WI38 (cell line): ENCODE measurements at regions not wholly inside any gene's neighbourhood (a gene's known extent, or its start where the extent isn't known, plus 50 kb on each side); places are given as distances from the start of the nearest gene placed in this dataset.
"Not testable (repeated sequence)": the region's sequence is repeated elsewhere in the genome, so short reads cannot be mapped to it uniquely, and the experiment has no call there.

ENCODE experiments used
- H3K4me3 ChIP-seq: 2 replicates; pipeline ENCODE4 v1.5.1; 2011; ENCODE audit warnings: low read depth, mild to moderate bottlenecking, control low read depth, low read length

- H3K4me3 ChIP-seq: not testable (repeated sequence)
Observed at GRCh38 chr1:83263808-83264207, 735.1 kb downstream of the TTLL7 start.

GRCh38 chr1:83251687-83252086, 747.2 kb downstream of the TTLL7 start:
- H3K4me3 ChIP-seq: not testable (repeated sequence)

- H3K4me3 ChIP-seq: not testable (repeated sequence)
Observed at GRCh38 chr1:83246780-83247179, 752.2 kb downstream of the TTLL7 start.

GRCh38 chr1:83244832-83245231, 754.1 kb downstream of the TTLL7 start:
- not testable (repeated sequence) for H3K4me3 ChIP-seq

- not testable (repeated sequence) for H3K4me3 ChIP-seq
Observed at GRCh38 chr1:83239568-83239967, 759.4 kb downstream of the TTLL7 start.

- H3K4me3 ChIP-seq: not testable (repeated sequence)
Observed at GRCh38 chr1:83238654-83239053, 760.3 kb downstream of the TTLL7 start.

DNA sequence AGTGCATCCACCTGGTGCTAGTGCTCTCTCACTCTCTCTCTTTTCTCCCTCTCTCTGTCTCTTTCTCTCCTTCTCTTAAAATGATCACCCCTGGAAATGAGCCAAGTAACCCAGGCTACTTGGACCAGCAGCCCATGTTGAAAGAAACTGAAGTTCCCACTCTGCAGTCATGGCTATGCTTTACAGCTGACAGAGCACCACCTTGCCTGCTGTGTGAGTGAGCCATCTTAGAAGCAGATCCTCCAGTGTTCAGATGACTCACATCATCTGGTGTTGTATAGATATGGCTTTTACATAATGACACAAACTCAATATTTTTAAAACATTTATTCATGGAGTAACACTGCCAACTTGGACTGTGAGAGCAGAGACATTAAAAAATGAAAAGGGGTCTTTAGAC, 779.1 kb downstream of the TTLL7 start:
- H3K4me3 ChIP-seq: not testable (repeated sequence)

- H3K4me3 ChIP-seq: not testable (repeated sequence)
Observed at GRCh38 chr1:83218036-83218716, 780.8 kb downstream of the TTLL7 start.

GRCh38 chr1:83214317-83214716, 784.6 kb downstream of the TTLL7 start:
- not testable (repeated sequence) for H3K4me3 ChIP-seq

- not testable (repeated sequence) for H3K4me3 ChIP-seq
Observed at GRCh38 chr1:83213648-83214047, 785.3 kb downstream of the TTLL7 start.

- not testable (repeated sequence) for H3K4me3 ChIP-seq
Observed at GRCh38 chr1:83212033-83212432, 786.9 kb downstream of the TTLL7 start.

- not testable (repeated sequence) for H3K4me3 ChIP-seq
Observed at GRCh38 chr1:83208540-83208939, 790.4 kb downstream of the TTLL7 start.

- not testable (repeated sequence) for H3K4me3 ChIP-seq
Observed at GRCh38 chr1:83194610-83195009, 804.3 kb downstream of the TTLL7 start.

DNA sequence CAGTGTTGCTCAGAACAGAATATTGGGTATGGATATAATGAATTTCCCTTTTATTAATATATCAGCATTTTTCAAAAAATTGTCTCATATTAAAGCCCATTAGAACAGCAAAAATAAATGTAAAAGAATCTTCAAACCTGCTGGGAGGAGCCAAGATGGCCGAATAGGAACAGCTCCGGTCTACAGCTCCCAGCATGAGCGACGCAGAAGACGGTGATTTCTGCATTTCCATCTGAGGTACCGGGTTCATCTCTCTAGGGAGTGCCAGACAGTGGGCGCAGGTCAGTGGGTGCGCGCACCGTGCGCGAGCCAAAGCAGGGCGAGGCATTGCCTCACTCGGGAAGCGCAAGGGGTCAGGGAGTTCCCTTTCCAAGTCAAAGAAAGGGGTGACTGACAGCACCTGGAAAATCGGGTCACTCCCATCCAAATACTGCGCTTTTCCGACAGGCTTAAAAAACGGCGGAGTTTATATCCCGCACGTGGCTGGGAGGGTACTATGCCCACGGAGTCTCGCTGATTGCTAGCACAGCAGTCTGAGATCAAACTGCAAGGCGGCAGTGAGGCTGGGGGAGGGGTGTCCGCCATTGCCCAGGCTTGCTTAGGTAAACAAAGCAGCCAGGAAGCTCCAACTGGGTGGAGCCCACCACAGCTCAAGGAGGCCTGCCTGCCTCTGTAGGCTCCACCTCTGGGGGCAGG, 816.8 kb downstream of the TTLL7 start:
- not testable (repeated sequence) for H3K4me3 ChIP-seq

- H3K4me3 ChIP-seq: not testable (repeated sequence)
Observed at GRCh38 chr1:83180621-83181020, 818.3 kb downstream of the TTLL7 start.

DNA sequence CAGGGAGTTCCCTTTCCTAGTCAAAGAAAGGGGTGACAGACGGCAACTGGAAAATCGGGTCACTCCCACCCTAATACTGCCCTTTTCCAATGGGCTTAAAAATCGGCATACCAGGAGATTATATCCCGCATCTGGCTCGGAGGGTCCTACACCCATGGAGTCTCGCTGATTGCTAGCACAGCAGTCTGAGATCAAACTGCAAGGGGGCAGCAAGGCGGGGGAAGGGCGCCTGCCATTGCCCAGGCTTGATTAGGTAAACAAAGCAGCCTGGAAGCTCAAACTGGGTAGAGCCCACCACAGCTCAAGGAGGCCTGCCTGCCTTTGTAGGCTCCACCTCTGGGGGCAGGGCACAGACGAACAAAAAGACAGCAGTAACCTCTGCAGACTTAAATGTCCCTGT, 831.3 kb downstream of the TTLL7 start:
- not testable (repeated sequence) for H3K4me3 ChIP-seq

GRCh38 chr1:83163879-83164475, 835.0 kb downstream of the TTLL7 start:
- not testable (repeated sequence) for H3K4me3 ChIP-seq

DNA sequence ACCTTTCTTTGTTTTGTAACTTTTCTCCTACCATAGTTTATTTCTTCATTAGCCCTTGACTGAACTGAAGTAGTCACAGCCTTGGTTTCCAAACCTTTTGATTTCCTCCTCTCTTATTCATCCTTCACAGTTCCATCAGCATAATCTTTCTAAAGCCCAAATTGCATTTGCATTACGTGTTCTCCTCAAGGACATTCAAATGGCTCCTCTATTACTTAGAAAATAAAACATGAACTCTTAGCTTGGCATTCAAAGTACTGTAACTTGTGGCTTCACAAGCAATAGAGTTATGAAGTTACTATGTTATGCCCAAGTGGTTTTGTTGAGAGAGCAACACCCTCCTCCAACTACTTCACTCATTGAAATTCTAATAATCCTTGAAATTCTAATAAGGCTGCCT, 840.0 kb downstream of the TTLL7 start:
- H3K4me3 ChIP-seq: not testable (repeated sequence)

GRCh38 chr1:83154306-83154705, 844.6 kb downstream of the TTLL7 start:
- H3K4me3 ChIP-seq: not testable (repeated sequence)

DNA sequence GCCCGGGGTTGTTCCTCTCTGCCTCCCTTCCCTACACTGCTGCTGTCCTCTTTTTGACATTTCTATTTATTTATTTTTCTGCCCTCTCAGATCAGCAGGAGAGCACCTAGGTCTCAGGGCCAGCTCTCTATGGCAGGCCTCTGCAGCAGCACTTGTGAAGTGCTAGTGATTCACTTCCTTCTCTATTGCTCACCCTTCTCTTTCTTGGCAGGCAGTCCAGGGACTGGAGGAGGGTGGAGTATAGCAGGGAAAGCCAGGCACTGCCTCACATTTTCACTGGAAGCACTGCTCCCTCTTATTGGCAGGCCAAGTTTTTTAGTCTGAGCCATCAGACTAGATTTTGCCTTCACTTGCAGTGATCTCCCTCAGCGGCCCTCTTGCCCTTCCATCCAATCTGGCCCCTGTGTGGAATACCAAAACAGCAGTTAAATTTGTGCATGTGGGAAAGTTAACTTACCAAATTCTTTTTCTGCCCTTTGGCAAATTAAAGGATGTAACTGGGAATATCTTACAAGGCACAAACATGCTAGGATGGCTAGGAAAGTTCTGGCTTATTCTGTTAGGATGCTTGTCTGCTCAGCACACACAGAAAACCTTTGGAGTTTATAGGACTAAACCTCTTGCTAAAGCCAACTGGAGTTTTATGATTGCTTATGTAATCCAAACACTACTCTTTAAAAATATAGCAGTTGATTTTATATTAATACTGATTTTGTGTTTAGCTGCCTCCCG, 847.6 kb downstream of the TTLL7 start:
- H3K4me3 ChIP-seq: not testable (repeated sequence)

DNA sequence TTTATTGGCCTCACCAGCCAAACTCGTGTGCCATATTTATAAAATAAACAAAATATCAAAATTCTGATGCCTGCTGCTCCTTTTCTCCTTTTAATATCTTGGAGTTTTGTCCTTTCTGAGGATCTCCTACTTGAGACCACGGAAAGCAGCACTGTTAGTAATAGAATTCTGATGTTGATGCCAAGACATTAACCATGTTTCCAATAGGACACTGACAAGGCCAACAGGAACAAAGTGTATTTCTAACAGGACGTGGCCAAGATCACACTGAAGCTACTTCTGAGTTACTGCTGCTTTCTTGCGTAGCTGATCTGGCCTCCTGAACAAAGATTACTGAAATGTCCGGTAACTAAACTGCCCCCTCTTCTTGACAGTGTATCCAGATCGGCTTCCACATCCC, 848.5 kb downstream of the TTLL7 start:
- not testable (repeated sequence) for H3K4me3 ChIP-seq
